T-helper 9 cell (primary cell): ENCODE measurements at regions not wholly inside any gene's neighbourhood (a gene's known extent, or its start where the extent isn't known, plus 50 kb on each side); places are given as distances from the start of the nearest gene placed in this dataset.

ENCODE experiments used
- DNase-seq: peaks from one replicate; pipeline ENCODE4 v3.0.0-alpha.2; 2020

GRCh38 chr4:117447925-117448324 is 362.5 kb upstream of the TRAM1L1 start:
- peak; percentile 2 for DNase-seq

- no peak for DNase-seq
Observed at GRCh38 chr4:117455088-117455487, 369.7 kb upstream of the TRAM1L1 start.

GRCh38 chr4:117466388-117466787 is 381.0 kb upstream of the TRAM1L1 start:
- DNase-seq = no peak

GRCh38 chr4:117467404-117467803 is 382.0 kb upstream of the TRAM1L1 start:
- no peak for DNase-seq

GRCh38 chr4:117474987-117475386 is 389.6 kb upstream of the TRAM1L1 start:
- DNase-seq = no peak

GRCh38 chr4:117477925-117478324 is 392.5 kb upstream of the TRAM1L1 start:
- DNase-seq = no peak

GRCh38 chr4:117478702-117479101 is 393.3 kb upstream of the TRAM1L1 start:
- DNase-seq = no peak

GRCh38 chr4:117479673-117480072 is 394.3 kb upstream of the TRAM1L1 start:
- DNase-seq = no peak

GRCh38 chr4:117481742-117482141 is 396.4 kb upstream of the TRAM1L1 start:
- no peak for DNase-seq

- DNase-seq = no peak
Observed at GRCh38 chr4:117488692-117489091, 403.3 kb upstream of the TRAM1L1 start.

GRCh38 chr4:117489107-117489506 is 403.7 kb upstream of the TRAM1L1 start:
- DNase-seq = no peak

GRCh38 chr4:117491516-117491915 is 406.1 kb upstream of the TRAM1L1 start:
- no peak for DNase-seq

- DNase-seq = no peak
Observed at GRCh38 chr4:117495802-117496201, 410.4 kb upstream of the TRAM1L1 start.

- no peak for DNase-seq
Observed at GRCh38 chr4:117512414-117512813, 427.0 kb upstream of the TRAM1L1 start.

- no peak for DNase-seq
Observed at GRCh38 chr4:117514391-117515175, 429.2 kb upstream of the TRAM1L1 start.

GRCh38 chr4:117515921-117516320 is 430.5 kb upstream of the TRAM1L1 start:
- no peak for DNase-seq

- no peak for DNase-seq
Observed at GRCh38 chr4:117527601-117528000, 442.2 kb upstream of the TRAM1L1 start.

- no peak for DNase-seq
Observed at GRCh38 chr4:117529401-117529800, 444.0 kb upstream of the TRAM1L1 start.

- no peak for DNase-seq
Observed at GRCh38 chr4:117533501-117533900, 448.1 kb upstream of the TRAM1L1 start.

GRCh38 chr4:117545039-117545438 is 459.7 kb upstream of the TRAM1L1 start:
- DNase-seq = no peak

GRCh38 chr4:117549524-117549923 is 464.1 kb upstream of the TRAM1L1 start:
- no peak for DNase-seq

- no peak for DNase-seq
Observed at GRCh38 chr4:117550085-117550484, 464.7 kb upstream of the TRAM1L1 start.

- no peak for DNase-seq
Observed at GRCh38 chr4:117560329-117560728, 474.0 kb upstream of the NDST3 start.

GRCh38 chr4:117574085-117574484 is 460.2 kb upstream of the NDST3 start:
- DNase-seq = no peak

GRCh38 chr4:117575850-117576249 is 458.4 kb upstream of the NDST3 start:
- DNase-seq = no peak
